HG03354 (cell line): ENCODE measurements at regions not wholly inside any gene's neighbourhood (a gene's known extent, or its start where the extent isn't known, plus 50 kb on each side); places are given as distances from the start of the nearest gene placed in this dataset.
A peak's percentile ranks its signal among the peaks of the same experiment; 100 is the strongest.

ENCODE experiments used
- ATAC-seq: cut with Tn5 transposase; IDR thresholded peaks from one replicate; pipeline ENCODE4 v1.9.1; 2021; ENCODE audit warnings: mild to moderate bottlenecking; ENCODE audit not compliant: unreplicated experiment, poor library complexity, severe bottlenecking

- no peak for ATAC-seq
These were observed 73.4 kb downstream of the NTMT2 start for GRCh38 chr1:170219163-170219562.

GRCh38 chr1:170221031-170221430 lies 75.3 kb downstream of the NTMT2 start:
- no peak for ATAC-seq

GRCh38 chr1:170221495-170221894 lies 75.7 kb downstream of the NTMT2 start:
- ATAC-seq: no peak

DNA sequence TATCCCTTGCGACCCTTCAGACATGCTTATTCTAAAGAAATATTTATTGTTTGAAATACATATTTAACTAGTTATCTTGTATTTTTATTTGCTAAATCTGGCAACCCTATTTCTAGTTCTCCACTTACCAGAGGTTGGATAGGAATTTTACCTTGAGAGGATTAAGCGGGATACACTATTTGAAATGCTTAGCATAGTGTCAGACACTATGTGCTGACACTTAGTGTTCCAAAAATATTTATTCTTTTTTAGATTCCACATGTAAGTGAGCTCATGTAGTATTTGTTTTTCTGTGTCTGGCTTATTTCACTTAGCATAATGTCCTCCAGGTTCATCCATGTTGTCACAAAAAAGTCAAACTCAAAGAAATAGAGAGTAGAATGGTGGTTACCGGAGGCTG lies 78.7 kb downstream of the NTMT2 start:
- ATAC-seq: no peak

DNA sequence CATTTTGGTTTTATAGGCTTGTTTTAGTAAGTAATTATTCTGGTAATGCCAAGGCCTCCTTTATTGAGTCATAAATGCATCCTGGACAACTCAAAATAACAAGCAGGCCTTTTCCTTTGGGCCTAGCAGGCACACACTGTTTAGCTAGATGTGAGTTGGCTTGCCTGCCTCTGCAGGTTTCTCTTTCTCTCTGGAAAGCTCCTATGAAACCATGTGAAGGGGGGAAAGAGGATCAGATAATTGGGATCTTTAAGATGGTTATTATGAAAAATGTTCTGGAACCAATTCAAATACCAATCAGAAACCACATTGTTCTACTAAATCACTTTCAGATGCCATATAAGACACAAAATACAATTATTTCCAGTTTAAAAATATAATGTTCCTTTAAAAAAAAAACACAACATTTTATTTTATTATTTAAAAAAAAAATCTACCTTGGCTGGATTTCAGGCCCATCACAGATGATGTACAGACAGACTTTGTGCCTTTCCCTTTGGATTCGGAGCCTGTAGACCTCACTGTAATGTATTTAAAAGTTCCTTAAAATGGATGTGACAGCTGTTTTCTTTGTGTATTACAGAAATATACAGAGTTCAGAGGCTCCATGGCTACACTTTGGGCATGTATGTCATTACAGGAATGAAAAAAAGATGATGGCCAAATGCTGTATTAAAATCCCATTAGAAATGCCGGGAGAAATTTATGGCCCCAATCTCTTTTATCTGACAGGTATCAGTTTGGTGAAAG lies 80.2 kb downstream of the NTMT2 start:
- no peak for ATAC-seq

DNA sequence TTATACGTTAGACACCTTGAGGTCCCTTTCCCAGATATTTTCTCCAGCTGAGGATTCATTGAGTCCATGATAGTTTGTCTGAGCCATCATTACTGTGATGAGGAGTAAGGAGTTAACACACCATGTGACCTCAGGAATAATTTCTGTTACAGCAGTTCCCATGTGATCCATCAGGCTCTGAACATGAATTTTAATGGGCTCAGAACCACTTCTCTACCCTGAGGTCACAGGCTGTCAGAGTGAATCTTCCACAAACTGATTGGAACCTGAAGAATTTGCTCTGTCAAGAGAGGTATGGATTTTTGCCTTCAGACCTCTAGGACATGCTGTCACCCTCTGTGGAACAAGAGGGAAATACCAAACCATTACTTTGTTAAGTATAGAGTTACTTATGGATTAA lies 81.0 kb downstream of the NTMT2 start:
- no peak for ATAC-seq

GRCh38 chr1:170230323-170230722 lies 84.6 kb downstream of the NTMT2 start:
- ATAC-seq: no peak

DNA sequence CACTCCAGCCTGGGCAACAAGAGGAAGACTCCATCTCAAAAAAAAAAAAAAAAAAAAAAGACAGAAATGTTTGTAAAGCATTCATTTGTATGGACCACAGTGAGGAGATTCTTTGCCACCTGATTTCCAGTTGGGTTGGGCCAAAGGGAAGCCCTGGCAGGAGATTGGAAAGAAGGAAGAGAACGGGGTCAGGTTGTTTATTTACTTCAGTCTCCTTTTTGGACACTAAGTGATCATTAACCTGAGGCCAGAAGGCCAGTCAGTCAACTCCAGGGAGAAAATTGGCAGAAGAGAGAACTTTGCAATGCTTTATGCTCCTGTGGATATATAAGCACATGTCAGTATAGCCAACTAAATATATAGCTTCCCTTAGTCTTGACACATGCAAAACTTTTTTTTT lies 85.9 kb downstream of the NTMT2 start:
- ATAC-seq: no peak

- ATAC-seq: no peak
These were observed 93.1 kb downstream of the NTMT2 start for GRCh38 chr1:170238704-170239391.

- no peak for ATAC-seq
These were observed 93.7 kb downstream of the NTMT2 start for GRCh38 chr1:170239445-170239844.

- peak; percentile 95 for ATAC-seq
These were observed 94.7 kb downstream of the NTMT2 start for GRCh38 chr1:170240409-170240808.

DNA sequence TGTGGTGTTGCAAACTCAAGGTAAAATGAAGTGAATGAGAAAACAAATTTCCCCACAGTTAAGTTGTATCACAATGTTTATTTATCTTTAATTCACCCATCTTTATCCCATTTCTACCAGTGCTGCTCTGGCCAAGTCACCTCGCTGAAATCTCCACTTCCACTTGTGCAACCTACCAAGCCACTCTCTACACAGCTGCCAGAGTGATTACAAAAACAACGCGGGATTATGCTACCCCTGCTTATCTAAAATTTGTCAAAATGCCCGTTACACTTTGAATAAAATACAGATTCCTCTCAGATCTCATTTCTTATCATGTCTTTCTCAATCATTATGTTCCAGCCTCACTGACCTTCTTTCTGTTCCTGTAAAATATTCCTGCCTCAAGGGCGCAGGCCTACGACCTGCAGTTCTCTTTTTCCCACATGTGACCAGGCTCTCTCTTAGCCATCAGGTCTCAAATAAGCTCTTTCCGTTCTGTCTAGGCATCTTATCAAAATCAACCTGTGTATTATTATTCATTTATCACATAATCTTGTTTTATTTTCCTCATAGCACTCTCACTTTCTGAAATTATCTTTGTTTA lies 95.6 kb downstream of the NTMT2 start:
- ATAC-seq: no peak

DNA sequence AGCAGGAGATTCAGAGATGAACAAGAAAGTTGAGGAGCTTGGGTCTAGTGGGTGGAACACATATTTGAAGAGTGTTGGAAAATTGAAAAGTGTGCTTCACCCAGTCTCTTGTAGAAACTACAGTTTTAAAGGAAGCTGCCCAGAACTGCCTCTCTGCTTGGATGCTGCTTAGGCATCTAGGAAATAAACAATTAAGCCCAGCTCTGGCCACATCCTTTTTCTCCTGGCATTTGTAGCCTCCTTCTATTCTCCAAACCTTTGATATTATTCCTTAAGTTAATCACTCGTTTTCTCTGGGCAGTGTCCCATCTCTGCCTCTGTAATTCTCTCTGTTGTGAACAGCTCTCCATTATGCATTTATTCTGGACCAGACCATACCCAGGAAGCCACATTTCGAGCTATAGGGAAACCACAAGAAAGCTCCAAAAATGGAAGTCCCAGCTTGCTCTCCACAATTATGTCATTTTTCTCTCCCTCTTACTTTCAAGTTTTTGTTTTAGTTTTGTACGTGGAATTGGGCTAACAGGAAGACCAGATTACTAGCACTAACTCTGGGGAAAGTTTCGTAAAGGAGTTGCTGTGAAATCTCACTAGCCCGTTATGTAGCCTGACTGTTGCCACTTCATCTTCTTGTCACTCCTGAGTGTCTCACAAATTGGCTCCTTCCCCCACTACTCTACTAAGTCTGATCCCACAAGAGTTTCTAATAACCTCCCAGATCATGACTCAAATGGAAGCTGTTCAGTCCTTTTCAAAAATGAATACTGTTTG lies 102.2 kb downstream of the NTMT2 start:
- no peak for ATAC-seq

GRCh38 chr1:170250531-170251276 lies 104.9 kb downstream of the NTMT2 start:
- no peak for ATAC-seq

DNA sequence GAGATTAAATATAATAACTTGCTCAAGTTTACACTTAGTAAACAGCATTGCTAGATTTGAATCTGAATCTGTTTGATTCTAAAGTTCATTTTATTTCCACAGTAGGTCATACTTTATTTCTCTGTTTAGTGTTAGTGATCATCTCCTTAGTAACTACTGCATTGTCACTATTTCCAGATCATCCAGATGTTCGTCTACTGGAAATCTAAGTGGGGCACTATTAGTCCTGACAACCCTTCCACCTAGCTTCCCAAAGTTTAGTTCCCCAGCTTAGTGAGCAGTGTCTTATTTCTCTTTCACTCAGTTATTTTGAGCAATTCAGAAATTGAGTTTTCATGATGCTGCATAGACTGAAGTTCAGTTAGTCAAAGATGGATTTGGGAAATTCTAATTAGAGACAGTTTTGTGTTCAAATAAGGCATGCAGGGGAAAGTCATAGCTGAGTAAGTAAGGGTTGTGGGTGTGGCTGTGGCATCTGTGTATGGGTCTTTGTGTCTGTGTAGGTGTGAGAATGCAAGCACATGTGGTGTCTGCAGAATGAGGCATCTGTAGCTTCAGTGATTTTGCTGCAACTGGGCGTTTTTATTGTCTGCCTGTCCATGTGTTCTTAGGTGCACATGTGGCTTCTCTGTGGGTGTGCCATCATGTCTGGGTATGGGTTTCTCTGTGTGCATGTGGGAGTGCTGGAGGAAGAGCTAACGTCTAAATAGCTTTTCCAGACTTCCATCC lies 107.3 kb downstream of the NTMT2 start:
- no peak for ATAC-seq

DNA sequence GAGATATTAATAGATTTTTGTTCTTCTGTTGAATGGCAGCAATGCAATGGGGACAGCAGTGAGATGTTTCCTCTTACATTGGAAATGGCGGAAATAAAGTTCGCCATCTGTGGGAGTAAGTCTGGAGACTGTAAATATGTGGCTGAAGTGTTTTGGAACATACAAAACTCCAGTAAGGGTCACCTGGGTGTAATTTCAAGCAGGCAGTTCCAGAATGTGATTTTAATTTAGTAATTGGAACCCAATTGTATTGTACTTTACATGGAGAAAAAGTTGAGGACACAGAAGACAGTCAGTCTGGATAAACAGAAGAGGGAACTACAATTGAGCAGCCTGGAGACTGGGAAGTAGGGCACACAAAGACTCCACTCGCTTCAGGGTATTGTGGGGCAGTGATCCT lies 108.6 kb downstream of the NTMT2 start:
- ATAC-seq: no peak

DNA sequence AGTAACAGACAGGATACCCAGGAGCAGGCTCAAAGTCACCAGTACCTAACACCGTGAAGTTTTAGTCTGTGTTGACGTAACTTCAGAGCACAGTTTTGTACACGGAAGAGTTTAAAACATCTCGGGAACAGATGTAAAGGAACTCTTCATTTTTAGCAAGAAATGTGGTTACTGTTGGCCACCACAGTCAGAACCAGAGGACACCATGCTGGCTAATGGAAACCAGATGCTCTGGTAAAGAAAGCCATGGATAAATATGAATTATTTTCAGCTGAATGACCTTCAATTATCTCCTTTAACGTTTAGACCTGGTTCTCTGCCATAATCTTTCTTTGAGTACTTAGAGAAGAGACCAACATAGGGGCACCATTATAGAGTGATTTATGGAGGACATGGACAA lies 115.9 kb downstream of the NTMT2 start:
- ATAC-seq: no peak

DNA sequence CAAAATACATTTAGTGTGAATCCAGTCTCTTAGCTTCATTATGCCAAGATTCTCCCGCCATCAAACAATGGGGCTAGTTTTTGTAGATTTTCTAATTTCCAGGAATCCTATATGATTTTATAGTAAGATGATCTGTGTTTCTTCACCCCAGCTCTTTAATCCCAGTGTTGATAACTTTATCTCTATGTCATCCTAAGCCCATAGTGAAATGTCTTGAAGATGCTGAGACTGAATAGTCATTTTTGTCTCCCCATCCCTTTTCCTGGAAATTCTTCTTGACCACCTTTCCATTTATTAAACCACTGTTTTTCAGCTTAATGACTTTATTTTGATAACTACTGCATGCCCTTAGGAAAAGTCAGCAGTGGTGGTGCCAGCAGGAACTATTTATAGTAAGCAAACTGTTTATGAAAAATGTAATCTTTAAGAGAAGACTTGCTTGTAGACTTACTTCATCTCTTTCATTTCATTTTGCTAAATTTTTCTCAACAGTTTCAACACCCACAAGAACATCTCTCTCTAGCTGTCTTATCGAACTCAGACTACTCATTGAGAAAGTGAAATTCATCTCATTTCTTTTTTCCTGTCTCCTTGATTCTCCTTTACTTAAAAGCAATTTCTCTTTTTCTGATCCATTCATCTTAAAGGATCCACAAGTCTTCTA lies 116.6 kb downstream of the NTMT2 start:
- ATAC-seq: no peak

DNA sequence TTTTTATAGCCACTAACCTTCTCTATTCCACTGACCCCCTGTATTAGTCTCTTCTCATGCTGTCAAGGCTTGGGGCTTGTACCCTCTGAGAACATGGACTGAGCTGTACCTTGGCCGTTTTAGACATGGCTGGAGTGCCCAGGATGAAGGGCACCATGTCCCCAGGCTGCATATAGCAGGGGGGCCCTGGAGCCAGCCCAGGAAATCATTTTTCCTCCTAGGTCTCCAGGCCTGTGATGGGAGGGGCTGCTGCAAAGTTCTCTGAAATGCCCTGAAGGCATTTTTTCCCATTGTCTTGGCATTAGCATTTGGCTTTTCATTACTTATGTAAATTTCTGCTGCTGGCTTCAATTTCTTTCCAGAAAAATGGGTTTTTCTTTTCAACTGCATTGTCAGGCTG lies 119.5 kb downstream of the NTMT2 start:
- no peak for ATAC-seq
